ENCODE measurements at regions not wholly inside any gene's neighbourhood (a gene's known extent, or its start where the extent isn't known, plus 50 kb on each side); places are given as distances from the start of the nearest gene placed in this dataset.
"Not testable (repeated sequence)": the region's sequence is repeated elsewhere in the genome, so short reads cannot be mapped to it uniquely, and the experiment has no call there.

- no peaks in the 10 kb centered on the region for H3K36me3 ChIP-seq (ENCODE audit: insufficient read depth, low read length, poor library complexity, severe bottlenecking)
- no peak for DNase-seq (ENCODE audit: low spot score)
- CTCF ChIA-PET: no interaction called here
- H3K9me3 ChIP-seq (ENCODE audit: low read depth, low read length, poor library complexity, severe bottlenecking): no peaks in the 10 kb centered on the region
- intact Hi-C loops (cut with micrococcal nuclease; ENCODE audit: unreplicated experiment): no loop called here
- TF ChIP-seq, protein P1, sequence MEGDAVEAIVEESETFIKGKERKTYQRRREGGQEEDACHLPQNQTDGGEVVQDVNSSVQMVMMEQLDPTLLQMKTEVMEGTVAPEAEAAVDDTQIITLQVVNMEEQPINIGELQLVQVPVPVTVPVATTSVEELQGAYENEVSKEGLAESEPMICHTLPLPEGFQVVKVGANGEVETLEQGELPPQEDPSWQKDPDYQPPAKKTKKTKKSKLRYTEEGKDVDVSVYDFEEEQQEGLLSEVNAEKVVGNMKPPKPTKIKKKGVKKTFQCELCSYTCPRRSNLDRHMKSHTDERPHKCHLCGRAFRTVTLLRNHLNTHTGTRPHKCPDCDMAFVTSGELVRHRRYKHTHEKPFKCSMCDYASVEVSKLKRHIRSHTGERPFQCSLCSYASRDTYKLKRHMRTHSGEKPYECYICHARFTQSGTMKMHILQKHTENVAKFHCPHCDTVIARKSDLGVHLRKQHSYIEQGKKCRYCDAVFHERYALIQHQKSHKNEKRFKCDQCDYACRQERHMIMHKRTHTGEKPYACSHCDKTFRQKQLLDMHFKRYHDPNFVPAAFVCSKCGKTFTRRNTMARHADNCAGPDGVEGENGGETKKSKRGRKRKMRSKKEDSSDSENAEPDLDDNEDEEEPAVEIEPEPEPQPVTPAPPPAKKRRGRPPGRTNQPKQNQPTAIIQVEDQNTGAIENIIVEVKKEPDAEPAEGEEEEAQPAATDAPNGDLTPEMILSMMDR (conservative IDR thresholded peaks at IDR 0.05; ENCODE audit: low read depth, low read length): no peak
- TF ChIP-seq EZH2 (IDR thresholded peaks at IDR 0.05; ENCODE audit: borderline replicate concordance, low read depth, low read length, poor library complexity, severe bottlenecking): no peak
- H3K27ac ChIP-seq (ENCODE audit: low read depth, low read length, poor library complexity, severe bottlenecking): no peak overlapping the region
- BruUV-seq (replicated peaks): no TSS peak
- H3K4me3 ChIP-seq (ENCODE audit: low read depth, low read length, poor library complexity, severe bottlenecking): no peak overlapping the region
- POLR2A ChIA-PET (ENCODE audit: low non-redundant PET): no interaction called here
- H3K4me1 ChIP-seq (ENCODE audit: insufficient read depth, low read length, poor library complexity, severe bottlenecking): peaks cover 4% of the 10 kb centered on the region
- no peaks in the 10 kb centered on the region for H3K27me3 ChIP-seq (replicated peaks; ENCODE audit: insufficient read depth, low read depth, low read length, poor library complexity)
Measured at GRCh38 chr12:92378682-92379479, 233.2 kb upstream of the BTG1 start.

GRCh38 chr12:92375504-92375903, 229.9 kb upstream of the BTG1 start:
- H3K4me3 ChIP-seq (ENCODE audit: low read depth, low read length, poor library complexity, severe bottlenecking); H3K9me3 ChIP-seq (ENCODE audit: low read depth, low read length, poor library complexity, severe bottlenecking); CTCF ChIA-PET; intact Hi-C loops (cut with micrococcal nuclease; ENCODE audit: unreplicated experiment); H3K27me3 ChIP-seq (replicated peaks; ENCODE audit: insufficient read depth, low read depth, low read length, poor library complexity); BruUV-seq (replicated peaks); H3K27ac ChIP-seq (ENCODE audit: low read depth, low read length, poor library complexity, severe bottlenecking); H3K4me1 ChIP-seq (ENCODE audit: insufficient read depth, low read length, poor library complexity, severe bottlenecking); POLR2A ChIA-PET (ENCODE audit: low non-redundant PET); DNase-seq (ENCODE audit: low spot score); H3K36me3 ChIP-seq (ENCODE audit: insufficient read depth, low read length, poor library complexity, severe bottlenecking): not testable (repeated sequence)

DNA sequence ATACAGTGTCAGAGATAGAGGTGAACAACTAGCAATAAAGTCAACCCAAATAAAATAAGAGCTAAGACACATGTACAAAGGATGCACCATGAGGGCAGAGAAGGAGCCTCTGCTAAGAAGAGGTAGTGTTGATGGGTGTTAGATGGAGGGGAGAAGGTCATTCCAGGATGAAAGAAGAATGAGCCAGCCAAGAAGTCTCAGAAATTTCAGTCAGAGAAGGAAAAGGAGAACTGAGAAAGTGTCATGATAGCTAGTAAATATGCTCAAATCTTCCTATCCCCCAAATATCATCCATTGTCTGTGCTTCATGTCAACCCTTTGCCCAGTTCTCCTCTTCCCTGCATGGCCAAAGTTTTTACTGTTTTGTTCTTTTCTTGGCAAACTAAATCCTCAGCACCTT, 225.2 kb upstream of the BTG1 start:
- ChIA-PET POLR2A (ENCODE audit: low non-redundant PET) (no interaction called here), CTCF (no interaction called here)
- no peaks in the 10 kb centered on the region for H3K27me3 ChIP-seq (replicated peaks; ENCODE audit: insufficient read depth, low read depth, low read length, poor library complexity)
- intact Hi-C loops (cut with micrococcal nuclease; ENCODE audit: unreplicated experiment): no loop called here
- no peak overlapping the region for H3K4me3 ChIP-seq (ENCODE audit: low read depth, low read length, poor library complexity, severe bottlenecking)
- TF ChIP-seq, protein P1 (conservative IDR thresholded peaks at IDR 0.05; ENCODE audit: low read depth, low read length): no peak
- no peak for TF ChIP-seq EZH2 (IDR thresholded peaks at IDR 0.05; ENCODE audit: borderline replicate concordance, low read depth, low read length, poor library complexity, severe bottlenecking)
- DNase-seq (ENCODE audit: low spot score): no peak
- no TSS peak for BruUV-seq (replicated peaks)
- H3K27ac ChIP-seq (ENCODE audit: low read depth, low read length, poor library complexity, severe bottlenecking): no peak overlapping the region
- H3K4me1 ChIP-seq (ENCODE audit: insufficient read depth, low read length, poor library complexity, severe bottlenecking): no peaks in the 10 kb centered on the region
- H3K9me3 ChIP-seq (ENCODE audit: low read depth, low read length, poor library complexity, severe bottlenecking): no peaks in the 10 kb centered on the region
- H3K36me3 ChIP-seq (ENCODE audit: insufficient read depth, low read length, poor library complexity, severe bottlenecking): no peaks in the 10 kb centered on the region

- CTCF ChIA-PET: no interaction called here
- H3K27ac ChIP-seq (ENCODE audit: low read depth, low read length, poor library complexity, severe bottlenecking): no peak overlapping the region
- H3K4me3 ChIP-seq (ENCODE audit: low read depth, low read length, poor library complexity, severe bottlenecking): no peak overlapping the region
- no peak for TF ChIP-seq EZH2 (IDR thresholded peaks at IDR 0.05; ENCODE audit: borderline replicate concordance, low read depth, low read length, poor library complexity, severe bottlenecking)
- TF ChIP-seq, protein P1 (conservative IDR thresholded peaks at IDR 0.05; ENCODE audit: low read depth, low read length): no peak
- no peaks in the 10 kb centered on the region for H3K36me3 ChIP-seq (ENCODE audit: insufficient read depth, low read length, poor library complexity, severe bottlenecking)
- H3K27me3 ChIP-seq (replicated peaks; ENCODE audit: insufficient read depth, low read depth, low read length, poor library complexity): no peaks in the 10 kb centered on the region
- intact Hi-C loops (cut with micrococcal nuclease; ENCODE audit: unreplicated experiment): no loop called here
- POLR2A ChIA-PET (ENCODE audit: low non-redundant PET): no interaction called here
- no peak for DNase-seq (ENCODE audit: low spot score)
- no peaks in the 10 kb centered on the region for H3K9me3 ChIP-seq (ENCODE audit: low read depth, low read length, poor library complexity, severe bottlenecking)
- H3K4me1 ChIP-seq (ENCODE audit: insufficient read depth, low read length, poor library complexity, severe bottlenecking): peaks cover 2% of the 10 kb centered on the region
- BruUV-seq (replicated peaks): no TSS peak
Measured at GRCh38 chr12:92369636-92370035, 224.0 kb upstream of the BTG1 start.

Data from A673 (cell line).